HepG2 (cell line): ENCODE measurements at regions not wholly inside any gene's neighbourhood (a gene's known extent, or its start where the extent isn't known, plus 50 kb on each side); places are given as distances from the start of the nearest gene placed in this dataset.

ENCODE experiments used
- ATAC-seq: fragments of 200-7000 bp; cut with Tn5 transposase; 3 replicates; pipeline ENCODE4 v1.9.1; 2020; ENCODE audit warnings: mild to moderate bottlenecking, moderate library complexity
- BruUV-seq: library from RNA; stranded (reverse); fragments of 400-500 nt; replicated peaks from 2 replicates; lab custom pipeline; 2021; lab: Mats Ljungman, UMichigan
- CTCF ChIA-PET: fragments of 300-600 bp; formaldehyde crosslinking; extraction: SDS; loops from one replicate; lab custom pipeline; 2021; ENCODE audit warnings: low total read pairs, inconsistent platforms, low intra/inter-chr PET ratio; lab: Yijun Ruan, JAX
- POLR2A ChIA-PET: fragments of 350-600 bp; sonication (Branson Sonifier 250); formaldehyde crosslinking; loops from one replicate; lab custom pipeline; 2020; ENCODE audit warnings: antibody characterized with exemption, inconsistent platforms; lab: Yijun Ruan, JAX
- DNase-seq: peaks from one replicate; pipeline ENCODE4 v3.0.0-alpha.2; 2015; ENCODE audit warnings: low spot score
- FAIRE-seq: peaks from 3 replicates; lab custom pipeline; 2011; peaks lifted over from hg19 to GRCh38; lab: Jason Lieb, UNC
- H2AFZ ChIP-seq: one replicate; pipeline ENCODE4 v1.6.1; 2011; ENCODE audit warnings: low read length, inconsistent platforms
- H3K27ac ChIP-seq: fragments of 300-600 bp; 3 replicates; pipeline ENCODE4 v1.8.0; 2011; ENCODE audit warnings: mixed run types, mild to moderate bottlenecking, mixed read lengths, low read length, inconsistent platforms; ENCODE audit not compliant: insufficient read depth; ENCODE audit errors: extremely low read length
- H3K27me3 ChIP-seq, 2 experiments: fragments of 200-600 bp in 1 of 2; 2 replicates in 1 of 2; 3 replicates in 1 of 2; pipeline versions ENCODE4 v1.6.0 to v1.8.0; 2011; ENCODE audit warnings: low read length in 2 of 2, mild to moderate bottlenecking in 2 of 2, moderate library complexity in 2 of 2, inconsistent platforms in 1 of 2; ENCODE audit not compliant: insufficient read depth in 2 of 2, control insufficient read depth in 1 of 2
- H3K36me3 ChIP-seq, 2 experiments: fragments of 200-600 bp in 1 of 2; replicated peaks in 1 of 2; 2 replicates in 1 of 2; 3 replicates in 1 of 2; pipeline versions ENCODE4 v1.5.1 to v1.8.0; 2011; ENCODE audit warnings: low read length in 2 of 2, inconsistent platforms in 1 of 2; ENCODE audit not compliant: insufficient read depth in 2 of 2, control insufficient read depth in 1 of 2
- H3K4me1 ChIP-seq: 2 replicates; pipeline ENCODE4 v1.5.1; 2012; ENCODE audit warnings: low read length, inconsistent platforms; ENCODE audit not compliant: insufficient read depth
- H3K4me2 ChIP-seq: 2 replicates; pipeline ENCODE4 v1.6.0; 2011; ENCODE audit warnings: low read depth, low read length, inconsistent platforms
- H3K4me3 ChIP-seq, 3 experiments: fragments of 200-600 bp in 1 of 3; sonication (generic), shearing (Covaris generic) in 1 of 3; replicated peaks in 1 of 3; 2 replicates each; pipeline ENCODE4 v1.5.1; 2011 to 2016; ENCODE audit warnings: low read length in 3 of 3, inconsistent platforms in 2 of 3, low read depth in 2 of 3, mild to moderate bottlenecking in 2 of 3, control low read depth in 1 of 3, mixed read lengths in 1 of 3; ENCODE audit not compliant: insufficient read depth in 1 of 3
- H3K79me2 ChIP-seq: one replicate; pipeline ENCODE4 v1.6.1; 2011; ENCODE audit warnings: low read length, inconsistent platforms; ENCODE audit not compliant: insufficient read depth
- H3K9ac ChIP-seq: 2 replicates; pipeline ENCODE4 v1.6.0; 2011; ENCODE audit warnings: mild to moderate bottlenecking, low read depth, low read length, inconsistent platforms; ENCODE audit not compliant: insufficient read depth
- H3K9me3 ChIP-seq: 2 replicates; pipeline ENCODE4 v1.5.1; 2012; ENCODE audit warnings: mild to moderate bottlenecking, low read length
- H4K20me1 ChIP-seq: 2 replicates; pipeline ENCODE4 v1.6.0; 2011; ENCODE audit warnings: inconsistent platforms, mild to moderate bottlenecking, low read length, moderate library complexity; ENCODE audit not compliant: insufficient read depth
- DPF2 ChIP-seq: sonication (generic); formaldehyde crosslinking; IDR thresholded peaks from 2 replicates; pipeline ENCODE4 v1.4.0; 2020; ENCODE audit warnings: mild to moderate bottlenecking, low read depth, missing genetic modification reagents, borderline replicate concordance
- DR1 ChIP-seq: sonication (generic); formaldehyde crosslinking; IDR thresholded peaks from 2 replicates; pipeline ENCODE4 v1.8.0; 2021; ENCODE audit warnings: mild to moderate bottlenecking, missing genetic modification reagents, inconsistent platforms
- HDAC1 ChIP-seq: sonication (generic); formaldehyde crosslinking; IDR thresholded peaks from 2 replicates; pipeline ENCODE4 v1.5.1; 2020; ENCODE audit warnings: mild to moderate bottlenecking, missing genetic modification reagents
- MBD4 ChIP-seq: IDR thresholded peaks from 2 replicates; pipeline ENCODE4 v1.6.1; 2012; ENCODE audit warnings: low read length, inconsistent platforms, borderline replicate concordance
- NR2F1 ChIP-seq, 2 experiments: fragments of 450-650 bp in 1 of 2; formaldehyde crosslinking in 1 of 2; IDR thresholded peaks; 2 replicates each; pipeline versions ENCODE4 v1.5.0 to v1.6.1; 2016 to 2020; ENCODE audit warnings: mild to moderate bottlenecking in 1 of 2, missing compliant biosample characterization in 1 of 2, missing genetic modification reagents in 1 of 2, moderate library complexity in 1 of 2
- ONECUT2 ChIP-seq: sonication (generic); formaldehyde crosslinking; IDR thresholded peaks from 2 replicates; pipeline ENCODE4 v1.4.0; 2020; ENCODE audit warnings: missing genetic modification reagents
- SKI ChIP-seq: fragments of 450-650 bp; IDR thresholded peaks from one replicate; pipeline ENCODE4 v1.6.1; 2018; ENCODE audit warnings: mild to moderate bottlenecking; ENCODE audit not compliant: partially characterized antibody
- SYNCRIP ChIP-seq: fragments of 200-400 bp; formaldehyde crosslinking; IDR thresholded peaks from 2 replicates; pipeline ENCODE4 v1.6.1; 2018; ENCODE audit warnings: mild to moderate bottlenecking, low read depth, low read length; ENCODE audit not compliant: insufficient read depth
- TRAFD1 ChIP-seq: sonication (generic); formaldehyde crosslinking; IDR thresholded peaks from 2 replicates; pipeline ENCODE4 v1.5.1; 2020; ENCODE audit warnings: missing genetic modification reagents, mild to moderate bottlenecking, borderline replicate concordance
- ZFAT ChIP-seq: sonication (generic); formaldehyde crosslinking; conservative IDR thresholded peaks from 2 replicates; pipeline ENCODE4 v1.8.1; 2023; ENCODE audit warnings: missing genetic modification reagents, inconsistent platforms
- ZFP36L1 ChIP-seq: sonication (generic); formaldehyde crosslinking; IDR thresholded peaks from 2 replicates; pipeline ENCODE4 v1.8.0; 2022; ENCODE audit warnings: mild to moderate bottlenecking, missing genetic modification reagents, moderate library complexity
- ZNF280D ChIP-seq: sonication (generic); formaldehyde crosslinking; IDR thresholded peaks from 2 replicates; pipeline ENCODE4 v1.5.1; 2020; ENCODE audit warnings: mild to moderate bottlenecking, missing genetic modification reagents
- ZNF362 ChIP-seq: sonication (generic); formaldehyde crosslinking; IDR thresholded peaks from 2 replicates; pipeline ENCODE4 v1.4.0; 2020; ENCODE audit warnings: missing genetic modification reagents, mild to moderate bottlenecking, borderline replicate concordance
- ZNF468 ChIP-seq: sonication (generic); formaldehyde crosslinking; IDR thresholded peaks from 2 replicates; pipeline ENCODE4 v1.8.0; 2022; ENCODE audit warnings: mild to moderate bottlenecking, moderate library complexity, missing genetic modification reagents
- ZNF501 ChIP-seq: sonication (generic); formaldehyde crosslinking; IDR thresholded peaks from 2 replicates; pipeline ENCODE4 v1.5.1; 2020; ENCODE audit warnings: mild to moderate bottlenecking, moderate library complexity, missing genetic modification reagents
- ZNF615 ChIP-seq: sonication (generic); formaldehyde crosslinking; IDR thresholded peaks from 2 replicates; pipeline ENCODE4 v1.5.0; 2020; ENCODE audit warnings: mild to moderate bottlenecking, missing genetic modification reagents, borderline replicate concordance
- ZNF619 ChIP-seq: sonication (generic); formaldehyde crosslinking; IDR thresholded peaks from 2 replicates; pipeline ENCODE4 v1.4.0; 2020; ENCODE audit warnings: mild to moderate bottlenecking, missing genetic modification reagents
- WGBS: methylation state at CpG from one replicate; pipeline ENCODE4 v1.1.6; 2017; ENCODE audit warnings: low lambda C conversion rate; 5-methylcytosine and 5-hydroxymethylcytosine counted together
- in situ Hi-C: cut with HindIII; loops from 2 replicates; pipeline ENCODE4 v1.10.0; 2017; ENCODE audit warnings: low pct_unique_long_range_greater_than_20kb; ENCODE audit not compliant: extremely low pct_ligation_motif_present
- intact Hi-C: fragments of 100-400 bp; cut with micrococcal nuclease; formaldehyde crosslinking; loops from one replicate; pipeline ENCODE4 v1.10.0; 2022; ENCODE audit not compliant: unreplicated experiment

- TF ChIP-seq ZNF619 (CRISPR knock-in tag): no peak
- no peak for TF ChIP-seq DR1 (CRISPR knock-in tag)
- TF ChIP-seq SKI: no peak
- no peak for TF ChIP-seq DPF2 (CRISPR knock-in tag)
- TF ChIP-seq ZFAT (CRISPR knock-in tag): no peak
- TF ChIP-seq ZNF362 (CRISPR knock-in tag): no peak
These were observed 1541.0 kb downstream of the PCDH7 start (continued) for GRCh38 chr4:32261196-32261595.

- H3K36me3 ChIP-seq: no peaks in the 10 kb centered on the region
- WGBS: 0% methylated on average over 1 of the region's 1 CpG
- intact Hi-C loops: no loop called here
- in situ Hi-C loops: no loop called here
- H3K79me2 ChIP-seq: no peaks in the 10 kb centered on the region
- no peaks in the 10 kb centered on the region for H4K20me1 ChIP-seq
- ChIA-PET CTCF (no interaction called here), POLR2A (no interaction called here)
- no peak overlapping the region for H2AFZ ChIP-seq
- no peak overlapping the region for H3K4me2 ChIP-seq
- BruUV-seq: no TSS peak
- H3K4me1 ChIP-seq: no peaks in the 10 kb centered on the region
- no peak for DNase-seq
- H3K27ac ChIP-seq: no peak overlapping the region
- FAIRE-seq: no peak
- H3K27me3 ChIP-seq: no peaks in the 10 kb centered on the region
- no peak for ATAC-seq
- no peak for TF ChIP-seq SYNCRIP
- no peak for TF ChIP-seq ZNF468 (CRISPR knock-in tag)
- TF ChIP-seq ONECUT2 (CRISPR knock-in tag): no peak
- TF ChIP-seq NR2F1 (CRISPR knock-in tag; IDR thresholded peaks at IDR 0.05): no peak
- TF ChIP-seq TRAFD1: no peak
- TF ChIP-seq ZFP36L1 (CRISPR knock-in tag): no peak
- no peak for TF ChIP-seq ZNF501 (CRISPR knock-in tag)
- TF ChIP-seq MBD4: no peak
- TF ChIP-seq ZNF280D (CRISPR knock-in tag): no peak
- no peak for TF ChIP-seq HDAC1 (CRISPR knock-in tag)
- no peak for TF ChIP-seq ZNF615
- no peak overlapping the region for H3K4me3 ChIP-seq
- no peak overlapping the region for H3K9ac ChIP-seq
- no peaks in the 10 kb centered on the region for H3K9me3 ChIP-seq
These were observed 1548.7 kb downstream of the PCDH7 start for GRCh38 chr4:32268863-32269262.
